Cardiac fibroblast (primary cell): ENCODE measurements at regions not wholly inside any gene's neighbourhood (a gene's known extent, or its start where the extent isn't known, plus 50 kb on each side); places are given as distances from the start of the nearest gene placed in this dataset.

Experiments used
- DNase-seq, 2 donors: peaks; one replicate each; pipeline versions ENCODE4 v3.0.0 to v3.0.0-alpha.2; 2010; ENCODE audit warnings: low read depth in 2 of 2
- H3K4me3 ChIP-seq, 2 donors: replicated peaks in 1 of 2; 1 replicate in 1 of 2; 2 replicates in 1 of 2; pipeline ENCODE4 v1.5.1; 2011; ENCODE audit warnings: low read depth in 2 of 2, low read length in 2 of 2, mild to moderate bottlenecking in 2 of 2, moderate library complexity in 1 of 2
- CTCF ChIP-seq: IDR thresholded peaks from one replicate; pipeline ENCODE4 v1.5.1; 2011; ENCODE audit warnings: low read depth, mild to moderate bottlenecking, low read length, inconsistent platforms

- TF ChIP-seq CTCF: no peak
- no peak overlapping the region for H3K4me3 ChIP-seq
- DNase-seq: no peak
Measured at GRCh38 chr2:34632327-34632726, 1033.2 kb upstream of the FAM98A start.

GRCh38 chr2:34627003-34627402 lies 1027.9 kb upstream of the FAM98A start:
- DNase-seq: no peak
- TF ChIP-seq CTCF: no peak
- H3K4me3 ChIP-seq: no peak overlapping the region

- no peak for DNase-seq
- TF ChIP-seq CTCF: no peak
Measured at GRCh38 chr2:34604164-34604563, 1005.1 kb upstream of the FAM98A start.

GRCh38 chr2:34602262-34602661 lies 1003.2 kb upstream of the FAM98A start:
- no peak for TF ChIP-seq CTCF
- no peak overlapping the region for H3K4me3 ChIP-seq
- DNase-seq: no peak

More at GRCh38 chr2:34604164-34604563, 1005.1 kb upstream of the FAM98A start:
- H3K4me3 ChIP-seq: no peak overlapping the region

GRCh38 chr2:34601561-34601960 lies 1002.5 kb upstream of the FAM98A start:
- no peak for DNase-seq
- no peak for TF ChIP-seq CTCF
- no peak overlapping the region for H3K4me3 ChIP-seq

- H3K4me3 ChIP-seq: no peak overlapping the region
- TF ChIP-seq CTCF: no peak
- no peak for DNase-seq
Measured at GRCh38 chr2:34578641-34579040, 979.5 kb upstream of the FAM98A start.

- TF ChIP-seq CTCF: no peak
- DNase-seq: no peak
- H3K4me3 ChIP-seq: no peak overlapping the region
Measured at GRCh38 chr2:34570266-34570872, 971.3 kb upstream of the FAM98A start.
